Neural progenitor cell (in vitro differentiated cells): ENCODE measurements at regions not wholly inside any gene's neighbourhood (a gene's known extent, or its start where the extent isn't known, plus 50 kb on each side); places are given as distances from the start of the nearest gene placed in this dataset.

Source experiments
- EZH2 ChIP-seq: fragments of 200-600 bp; sonication (generic); IDR thresholded peaks from 2 replicates; pipeline ENCODE4 v1.6.1; 2017; ENCODE audit warnings: antibody characterized with exemption, mild to moderate bottlenecking, moderate library complexity
- EZH2phosphoT487 ChIP-seq: fragments of 200-600 bp; sonication (generic); IDR thresholded peaks from 2 replicates; pipeline ENCODE4 v1.6.1; 2017; ENCODE audit warnings: antibody characterized with exemption
- TF ChIP-seq, protein P1 (sequence below): fragments of 200-600 bp; sonication (generic); IDR thresholded peaks from 2 replicates; pipeline ENCODE4 v1.5.1; 2017; ENCODE audit warnings: antibody characterized with exemption, mild to moderate bottlenecking

- TF ChIP-seq EZH2phosphoT487 (no peak), EZH2 (no peak)
- TF ChIP-seq, protein P1, sequence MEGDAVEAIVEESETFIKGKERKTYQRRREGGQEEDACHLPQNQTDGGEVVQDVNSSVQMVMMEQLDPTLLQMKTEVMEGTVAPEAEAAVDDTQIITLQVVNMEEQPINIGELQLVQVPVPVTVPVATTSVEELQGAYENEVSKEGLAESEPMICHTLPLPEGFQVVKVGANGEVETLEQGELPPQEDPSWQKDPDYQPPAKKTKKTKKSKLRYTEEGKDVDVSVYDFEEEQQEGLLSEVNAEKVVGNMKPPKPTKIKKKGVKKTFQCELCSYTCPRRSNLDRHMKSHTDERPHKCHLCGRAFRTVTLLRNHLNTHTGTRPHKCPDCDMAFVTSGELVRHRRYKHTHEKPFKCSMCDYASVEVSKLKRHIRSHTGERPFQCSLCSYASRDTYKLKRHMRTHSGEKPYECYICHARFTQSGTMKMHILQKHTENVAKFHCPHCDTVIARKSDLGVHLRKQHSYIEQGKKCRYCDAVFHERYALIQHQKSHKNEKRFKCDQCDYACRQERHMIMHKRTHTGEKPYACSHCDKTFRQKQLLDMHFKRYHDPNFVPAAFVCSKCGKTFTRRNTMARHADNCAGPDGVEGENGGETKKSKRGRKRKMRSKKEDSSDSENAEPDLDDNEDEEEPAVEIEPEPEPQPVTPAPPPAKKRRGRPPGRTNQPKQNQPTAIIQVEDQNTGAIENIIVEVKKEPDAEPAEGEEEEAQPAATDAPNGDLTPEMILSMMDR, result no peak
Measured at GRCh38 chr5:155181542-155181941, 168.0 kb downstream of the KIF4B start.
